A673 (cell line): ENCODE measurements at regions not wholly inside any gene's neighbourhood (a gene's known extent, or its start where the extent isn't known, plus 50 kb on each side); places are given as distances from the start of the nearest gene placed in this dataset.

Experiments
- CTCF ChIP-seq: fragments of 300-800, 200-600 bp; sonication (generic); conservative IDR thresholded peaks from 2 replicates; pipeline ENCODE4 v1.5.1; 2017; ENCODE audit warnings: low read depth, mild to moderate bottlenecking, antibody characterized with exemption, low read length, moderate library complexity, mixed read lengths
- EZH2 ChIP-seq: fragments of 200-600 bp; sonication (generic); IDR thresholded peaks from 2 replicates; pipeline ENCODE4 v1.6.1; 2017; ENCODE audit warnings: borderline replicate concordance, low read depth, mild to moderate bottlenecking, mixed read lengths, antibody characterized with exemption, low read length; ENCODE audit not compliant: poor library complexity, severe bottlenecking

- no peak; the same call in 1 of the 2 replicates for TF ChIP-seq CTCF
- TF ChIP-seq EZH2 = no peak
Measured at GRCh38 chr18:59057493-59057795, 82.2 kb upstream of the SEC11C start.
